ENCODE measurements at regions not wholly inside any gene's neighbourhood (a gene's known extent, or its start where the extent isn't known, plus 50 kb on each side); places are given as distances from the start of the nearest gene placed in this dataset.
"Not testable (repeated sequence)": the region's sequence is repeated elsewhere in the genome, so short reads cannot be mapped to it uniquely, and the experiment has no call there.

GRCh38 chr12:46546634-46547273 is 174.2 kb upstream of the SLC38A2 start:
- no peak for DNase-seq (ENCODE audit: low spot score)

GRCh38 chr12:46543378-46543795 is 170.8 kb upstream of the SLC38A2 start:
- not testable (repeated sequence) for DNase-seq (ENCODE audit: low spot score)

GRCh38 chr12:46538976-46539375 is 166.4 kb upstream of the SLC38A2 start:
- DNase-seq (ENCODE audit: low spot score): no peak

- no peak for DNase-seq (ENCODE audit: low spot score)
Observed at GRCh38 chr12:46537387-46537955, 164.9 kb upstream of the SLC38A2 start.

- DNase-seq (ENCODE audit: low spot score): not testable (repeated sequence)
Observed at GRCh38 chr12:46536316-46536715, 163.7 kb upstream of the SLC38A2 start.

GRCh38 chr12:46535907-46536306 is 163.3 kb upstream of the SLC38A2 start:
- DNase-seq (ENCODE audit: low spot score): no peak

GRCh38 chr12:46535376-46535775 is 162.8 kb upstream of the SLC38A2 start:
- DNase-seq (ENCODE audit: low spot score): no peak

GRCh38 chr12:46534327-46534840 is 161.8 kb upstream of the SLC38A2 start:
- no peak for DNase-seq (ENCODE audit: low spot score)

GRCh38 chr12:46533723-46534122 is 161.2 kb upstream of the SLC38A2 start:
- DNase-seq (ENCODE audit: low spot score): no peak

- DNase-seq (ENCODE audit: low spot score): no peak
Observed at GRCh38 chr12:46531804-46532203, 159.2 kb upstream of the SLC38A2 start.

GRCh38 chr12:46531059-46531785 is 158.6 kb upstream of the SLC38A2 start:
- DNase-seq (ENCODE audit: low spot score): no peak

- DNase-seq (ENCODE audit: low spot score): no peak
Observed at GRCh38 chr12:46530373-46531056, 157.9 kb upstream of the SLC38A2 start.

- DNase-seq (ENCODE audit: low spot score): no peak
Observed at GRCh38 chr12:46526233-46526632, 153.7 kb upstream of the SLC38A2 start.

- no peak for DNase-seq (ENCODE audit: low spot score)
Observed at GRCh38 chr12:46524778-46525177, 152.2 kb upstream of the SLC38A2 start.

GRCh38 chr12:46523863-46524770 is 151.5 kb upstream of the SLC38A2 start:
- DNase-seq (ENCODE audit: low spot score): no peak

- no peak for DNase-seq (ENCODE audit: low spot score)
Observed at GRCh38 chr12:46523446-46523845, 150.9 kb upstream of the SLC38A2 start.

- DNase-seq (ENCODE audit: low spot score): no peak
Observed at GRCh38 chr12:46522071-46522470, 149.5 kb upstream of the SLC38A2 start.

GRCh38 chr12:46521145-46521544 is 148.6 kb upstream of the SLC38A2 start:
- DNase-seq (ENCODE audit: low spot score): no peak

GRCh38 chr12:46519407-46519806 is 146.8 kb upstream of the SLC38A2 start:
- no peak for DNase-seq (ENCODE audit: low spot score)

GRCh38 chr12:46518729-46519128 is 146.2 kb upstream of the SLC38A2 start:
- DNase-seq (ENCODE audit: low spot score): no peak

- no peak for DNase-seq (ENCODE audit: low spot score)
Observed at GRCh38 chr12:46518169-46518568, 145.6 kb upstream of the SLC38A2 start.

- DNase-seq (ENCODE audit: low spot score): no peak
Observed at GRCh38 chr12:46517579-46517962, 145.0 kb upstream of the SLC38A2 start.

Measured in HuH-7.5 (cell line).